ENCODE measurements at regions not wholly inside any gene's neighbourhood (a gene's known extent, or its start where the extent isn't known, plus 50 kb on each side); places are given as distances from the start of the nearest gene placed in this dataset.
"Not testable (repeated sequence)": the region's sequence is repeated elsewhere in the genome, so short reads cannot be mapped to it uniquely, and the experiment has no call there.

DNA sequence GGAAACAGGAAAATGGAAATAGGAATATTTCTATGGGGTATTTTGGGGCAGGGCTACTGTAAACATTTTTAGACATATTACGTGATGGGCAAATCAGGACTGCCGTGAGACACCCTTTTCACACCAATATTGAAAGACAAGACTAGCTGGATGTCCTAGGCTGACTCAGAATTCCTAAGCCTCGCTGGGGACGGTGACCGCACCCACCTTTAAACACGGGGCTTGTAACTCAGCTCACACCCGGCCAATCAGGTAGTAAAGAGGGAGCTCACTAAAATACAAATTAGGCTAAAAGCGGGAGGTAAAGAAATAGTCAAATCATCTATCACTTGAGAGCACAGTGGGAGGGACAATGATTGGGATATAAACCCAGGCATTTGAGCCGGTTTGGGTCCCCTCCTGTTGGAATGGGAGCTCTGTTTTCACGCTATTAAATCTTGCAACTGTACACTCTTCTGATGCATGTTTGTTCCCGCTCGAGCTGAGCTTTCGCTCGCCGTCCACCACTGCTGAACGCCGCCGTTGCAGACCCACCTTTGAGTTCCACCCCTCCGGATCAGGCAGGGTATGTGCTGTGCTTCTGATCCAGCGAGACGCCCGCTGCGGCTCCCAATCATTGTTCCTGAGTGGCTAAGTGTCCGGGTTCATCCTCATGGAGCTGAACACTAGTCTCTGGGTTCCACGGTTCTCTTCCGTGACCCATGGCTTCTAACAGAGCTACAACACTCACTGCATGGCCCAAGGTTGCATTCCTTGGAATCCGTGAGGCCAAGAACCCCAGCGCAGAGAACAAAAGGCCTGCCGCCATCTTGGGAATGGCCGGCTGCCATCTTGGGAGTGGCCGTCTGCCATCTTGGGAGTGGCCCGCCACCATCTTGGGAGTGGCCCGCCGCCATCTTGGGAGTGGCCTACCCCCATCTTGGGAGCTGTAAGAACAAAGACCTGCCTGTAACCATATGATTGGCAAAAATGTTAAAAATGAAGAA lies 152.6 kb downstream of the CRLF2 start:
- no peak for DNase-seq (ENCODE audit: low read depth)

DNA sequence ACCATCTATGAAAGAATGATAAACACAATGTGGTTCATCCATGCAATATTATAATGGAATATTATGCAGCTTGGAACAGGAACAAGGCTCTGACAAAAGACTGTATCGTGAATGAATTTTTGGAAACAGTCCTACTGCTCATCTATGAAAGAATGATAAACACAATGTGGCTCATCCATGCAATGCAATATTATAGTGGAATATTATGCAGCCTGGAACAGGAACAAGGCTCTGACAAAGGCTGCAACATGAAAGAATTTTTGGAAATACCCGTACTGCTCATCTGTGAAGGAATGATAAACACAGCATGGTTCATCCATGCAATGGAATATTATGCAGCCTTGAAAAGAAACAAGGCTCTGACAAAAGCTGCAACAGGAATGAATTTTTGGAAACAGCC lies 158.8 kb downstream of the CRLF2 start:
- not testable (repeated sequence) for DNase-seq (ENCODE audit: low read depth)

DNA sequence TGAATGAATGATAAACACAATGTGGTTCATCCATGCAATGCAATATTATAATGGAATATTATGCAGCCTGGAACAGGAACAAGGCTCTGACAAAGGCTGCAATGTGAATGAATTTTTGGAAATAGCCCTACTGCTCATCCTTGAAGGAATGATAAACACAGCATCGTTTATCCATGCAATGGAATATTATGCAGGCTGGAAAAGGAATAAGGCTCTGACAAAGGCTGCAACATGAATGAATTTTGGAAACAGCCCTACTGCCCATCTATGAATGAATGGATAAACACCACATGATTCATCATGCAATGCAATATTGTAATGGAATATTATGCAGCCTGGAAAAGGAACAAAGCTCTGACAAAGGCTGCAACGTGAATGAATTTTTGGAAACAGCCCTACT lies 159.4 kb downstream of the CRLF2 start:
- DNase-seq (ENCODE audit: low read depth), result no peak

DNA sequence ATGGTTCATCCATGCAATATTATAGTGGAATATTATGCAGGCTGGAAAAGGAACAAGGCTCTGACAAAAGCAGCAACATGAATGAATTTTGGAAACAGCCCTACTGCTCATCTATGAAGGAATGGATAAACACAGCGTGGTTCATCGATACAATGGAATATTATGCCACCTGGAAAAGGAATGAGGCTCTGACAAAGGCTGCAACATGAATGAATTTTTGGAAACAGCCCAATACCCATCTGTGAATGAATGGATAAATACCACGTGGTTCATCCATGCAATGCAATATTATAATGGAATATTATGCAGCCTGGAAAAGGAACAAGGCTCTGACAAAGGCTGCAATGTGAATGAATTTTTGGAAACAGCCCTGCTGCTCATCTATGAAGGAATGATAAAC lies 160.4 kb downstream of the CRLF2 start:
- DNase-seq (ENCODE audit: low read depth), result no peak

DNA sequence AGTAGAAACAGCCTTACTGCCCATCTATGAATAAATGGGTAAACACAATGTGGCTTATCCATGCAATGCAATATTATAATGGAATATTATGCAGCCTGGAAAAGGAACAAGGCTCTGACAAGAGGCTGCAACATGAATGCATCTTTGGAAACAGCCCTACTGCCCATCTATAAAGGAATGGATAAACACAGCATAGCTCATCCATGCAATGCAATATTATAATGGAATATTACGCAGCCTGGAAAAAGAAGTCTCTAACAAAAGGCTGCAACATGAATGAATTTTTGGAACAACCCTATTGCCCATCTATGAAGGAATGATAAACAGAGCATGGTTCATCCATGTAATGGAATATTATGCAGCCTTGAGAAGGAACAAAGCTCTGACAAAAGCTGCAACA lies 161.0 kb downstream of the CRLF2 start:
- no peak for DNase-seq (ENCODE audit: low read depth)

DNA sequence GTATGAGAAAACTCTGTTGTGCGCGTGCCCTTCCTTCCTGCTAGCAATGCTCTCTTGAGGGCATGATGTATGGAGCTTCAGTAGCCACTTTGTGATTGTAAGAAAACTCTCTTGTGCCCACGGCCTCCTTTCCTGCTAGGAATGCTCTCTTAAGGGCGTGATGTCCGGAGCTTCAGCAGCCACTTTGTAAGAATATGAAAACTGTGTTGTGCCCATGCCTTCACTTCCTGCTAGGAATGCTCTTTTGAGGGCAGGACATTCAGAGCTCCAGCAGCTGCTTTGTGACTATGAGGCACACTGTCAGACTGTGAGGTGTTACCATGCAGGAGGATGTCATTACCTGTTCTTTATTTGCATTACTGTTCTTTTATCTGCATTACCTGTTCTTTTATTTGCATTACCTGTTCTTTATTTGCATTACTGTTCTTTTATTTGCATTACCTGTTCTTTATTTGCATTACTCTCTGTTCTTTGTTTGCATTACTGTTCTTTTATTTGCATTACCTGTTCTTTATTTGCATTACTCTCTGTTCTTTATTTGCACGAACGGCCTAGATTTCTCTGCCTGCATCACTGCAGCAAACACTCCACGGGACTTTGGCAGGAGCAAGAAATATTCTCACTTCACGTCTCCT lies 166.7 kb downstream of the CRLF2 start:
- no peak for DNase-seq (ENCODE audit: low read depth)

DNA sequence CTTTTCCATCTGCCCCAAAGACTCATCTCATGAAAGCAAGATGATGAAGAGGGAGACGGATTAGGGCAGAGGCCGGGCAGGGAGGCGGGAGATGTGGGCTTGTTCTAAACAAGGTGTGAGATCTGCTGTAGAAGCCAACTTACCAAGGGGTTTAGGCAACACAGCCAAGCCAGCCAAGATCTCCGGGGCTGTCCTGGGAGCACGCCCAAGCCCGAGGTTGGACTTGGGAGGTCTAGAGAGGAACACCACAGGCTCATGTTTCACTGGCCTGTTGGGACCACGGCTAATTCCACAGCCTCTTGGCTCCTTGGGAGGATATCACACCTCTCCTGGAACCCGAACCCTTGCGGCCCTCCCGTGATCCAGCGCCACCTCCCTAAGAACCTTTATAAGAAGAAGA lies 171.4 kb downstream of the CRLF2 start:
- no peak for DNase-seq (ENCODE audit: low read depth)

DNA sequence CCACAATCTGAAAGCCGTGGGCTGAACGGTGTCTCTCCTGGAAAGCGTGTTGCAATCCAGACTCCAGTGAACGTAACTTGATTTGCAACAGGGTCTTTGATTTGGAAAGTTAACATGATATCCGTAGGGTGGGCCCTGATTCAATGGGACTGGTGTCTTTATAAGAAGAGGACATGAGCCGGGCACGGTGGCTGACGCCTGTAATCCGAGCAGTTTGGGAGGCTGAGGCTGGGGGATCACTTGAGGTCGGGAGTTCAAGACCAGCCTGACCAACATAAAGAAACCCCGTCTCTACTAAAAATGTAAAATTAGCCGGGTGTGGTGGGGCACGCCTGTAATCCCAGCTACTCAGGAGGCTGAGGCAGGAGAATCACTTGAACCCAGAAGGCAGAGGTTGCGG lies 176.5 kb downstream of the CRLF2 start:
- not testable (repeated sequence) for DNase-seq (ENCODE audit: low read depth)

DNA sequence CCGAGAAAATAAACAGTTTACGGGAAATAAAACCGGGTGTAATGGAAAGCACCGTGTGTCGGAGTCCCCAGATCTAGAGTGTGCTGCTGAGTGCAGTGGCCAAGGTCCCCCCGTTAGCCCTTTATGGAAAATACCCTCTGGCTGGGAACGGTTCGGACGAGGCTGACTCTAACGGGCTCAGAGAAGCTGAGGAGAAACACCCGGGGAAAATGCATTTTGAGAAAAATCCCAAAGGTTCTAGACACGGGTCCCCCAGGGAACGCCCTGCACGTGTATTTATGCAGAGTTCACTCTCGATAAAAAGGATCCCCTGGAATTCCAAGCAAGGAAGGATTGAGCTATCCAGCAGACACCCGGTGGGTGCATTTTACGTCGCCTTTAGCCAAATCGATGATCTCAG lies 177.2 kb downstream of the CRLF2 start:
- DNase-seq (ENCODE audit: low read depth), result no peak

DNA sequence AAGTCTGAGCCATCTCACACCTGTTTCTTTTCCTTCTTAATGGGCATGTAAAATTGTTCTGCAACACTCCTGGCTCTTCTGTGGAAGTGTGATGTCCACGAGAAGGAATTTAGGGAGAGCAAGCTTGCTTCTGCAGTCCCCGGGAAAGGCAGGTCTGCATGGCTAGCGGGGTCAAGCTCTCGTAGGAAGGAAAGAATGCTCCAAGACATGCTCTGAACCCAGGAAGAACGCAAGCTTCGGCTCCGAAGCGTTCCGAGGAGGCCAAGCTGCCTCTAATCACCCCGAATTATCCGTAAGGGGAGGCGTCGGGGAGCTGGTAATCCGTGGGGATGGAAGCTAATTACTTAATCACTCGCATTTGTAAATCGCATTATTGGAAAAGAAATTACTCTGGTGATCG lies 177.7 kb downstream of the CRLF2 start:
- DNase-seq (ENCODE audit: low read depth), result no peak

DNA sequence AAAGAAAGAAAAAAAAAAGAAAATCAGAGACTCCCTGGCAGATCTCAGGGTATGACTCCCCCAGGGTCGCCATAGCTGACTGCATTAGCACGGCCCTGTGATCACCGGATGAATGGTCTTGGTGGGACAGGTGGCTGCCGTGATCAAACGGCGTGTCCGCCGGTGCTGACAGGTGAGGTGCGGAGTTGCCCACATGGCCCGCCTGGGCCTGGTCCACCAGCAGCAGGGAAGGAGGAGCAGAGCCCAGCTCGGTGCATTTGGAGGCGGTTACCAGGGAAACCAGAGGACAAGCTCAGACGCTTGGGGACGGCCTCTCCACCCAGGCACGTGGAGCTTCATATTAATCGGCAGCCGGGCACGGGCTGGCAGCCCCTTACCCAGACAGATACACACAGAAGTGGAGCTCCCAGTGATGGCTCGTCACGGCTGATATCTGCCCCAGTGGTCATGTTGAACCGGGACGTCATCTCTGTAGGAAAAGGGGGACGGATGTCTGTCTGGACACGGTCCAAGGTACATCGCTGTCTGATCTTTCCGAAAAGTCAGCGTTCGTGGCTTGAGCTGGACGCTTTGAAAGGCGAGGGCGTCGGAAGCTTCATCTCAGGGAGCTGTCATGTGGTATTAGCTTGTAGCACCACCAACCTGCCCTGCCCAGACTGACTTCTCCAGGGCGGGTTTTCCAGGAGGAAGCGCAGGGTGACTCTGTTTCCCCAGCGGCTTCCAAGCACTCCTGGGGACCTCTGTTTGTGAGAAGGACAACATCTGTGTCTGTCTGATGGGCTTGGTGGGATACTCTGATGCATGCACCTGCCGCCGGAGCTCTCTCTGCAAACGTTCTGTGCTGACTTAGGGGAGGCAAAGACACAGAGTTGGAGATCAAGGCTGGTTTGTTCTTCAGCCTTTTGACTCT lies 180.7 kb downstream of the CRLF2 start:
- no peak for DNase-seq (ENCODE audit: low read depth)

DNA sequence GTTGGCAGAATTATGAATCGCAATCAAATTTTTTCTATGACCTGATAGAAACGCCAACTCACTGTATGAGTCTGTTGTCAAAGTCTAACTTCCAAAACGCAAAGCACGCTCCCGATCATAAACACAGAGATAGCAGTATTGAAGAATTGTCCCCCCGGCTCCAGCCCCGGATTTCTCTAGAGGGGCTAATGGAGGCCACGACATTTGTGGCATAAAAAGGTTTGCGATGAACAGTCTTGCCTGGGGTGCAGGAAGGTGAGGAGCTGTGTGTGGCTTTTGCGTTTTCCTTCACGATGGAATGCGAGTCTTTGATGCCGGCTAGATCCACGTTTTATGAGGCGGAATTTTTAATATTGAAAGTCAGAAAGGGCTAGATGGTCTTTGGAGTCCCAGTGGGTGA lies 183.0 kb downstream of the CRLF2 start:
- DNase-seq (ENCODE audit: low read depth), result no peak

DNA sequence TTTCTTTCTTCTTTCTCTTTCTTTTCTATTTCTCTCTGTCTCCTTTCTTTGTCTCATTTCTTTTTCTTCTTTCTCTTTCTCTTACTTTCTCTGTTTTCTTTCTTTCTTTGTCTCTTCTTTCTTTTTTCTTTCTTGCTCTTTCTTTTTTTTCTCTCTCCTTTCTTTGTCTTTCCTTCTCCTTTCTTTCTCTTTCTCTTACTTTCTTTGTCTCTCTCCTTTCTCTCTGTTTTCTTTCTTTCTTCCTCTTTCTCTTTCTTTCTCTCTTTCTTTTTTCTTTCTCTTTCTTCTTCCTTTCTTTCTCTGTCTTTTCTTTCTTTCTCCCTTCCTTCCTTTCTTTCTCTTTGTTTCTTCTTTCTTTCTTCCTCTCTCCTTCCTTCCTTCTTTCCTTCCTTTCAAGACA lies 184.8 kb downstream of the CRLF2 start:
- no peak for DNase-seq (ENCODE audit: low read depth)

DNA sequence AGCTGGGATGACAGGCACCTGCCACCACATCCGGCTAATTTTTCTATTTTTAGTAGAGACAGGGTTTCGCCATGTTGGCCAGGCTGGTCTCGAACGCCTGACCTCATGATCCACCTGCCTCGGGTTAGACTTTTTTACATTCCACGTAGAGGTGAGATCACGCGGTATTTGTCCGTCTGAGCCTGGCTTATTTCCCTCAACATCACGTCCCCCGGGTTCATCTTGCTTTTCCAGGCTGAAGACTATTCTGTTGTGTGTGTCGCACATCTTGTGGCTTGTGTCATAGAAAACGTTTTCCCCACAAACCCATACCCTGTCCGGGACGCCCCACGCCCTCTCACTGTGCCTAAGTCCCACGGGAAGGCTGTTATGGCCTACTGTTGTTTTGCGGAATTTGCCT lies 185.3 kb downstream of the CRLF2 start:
- DNase-seq (ENCODE audit: low read depth), result no peak

DNA sequence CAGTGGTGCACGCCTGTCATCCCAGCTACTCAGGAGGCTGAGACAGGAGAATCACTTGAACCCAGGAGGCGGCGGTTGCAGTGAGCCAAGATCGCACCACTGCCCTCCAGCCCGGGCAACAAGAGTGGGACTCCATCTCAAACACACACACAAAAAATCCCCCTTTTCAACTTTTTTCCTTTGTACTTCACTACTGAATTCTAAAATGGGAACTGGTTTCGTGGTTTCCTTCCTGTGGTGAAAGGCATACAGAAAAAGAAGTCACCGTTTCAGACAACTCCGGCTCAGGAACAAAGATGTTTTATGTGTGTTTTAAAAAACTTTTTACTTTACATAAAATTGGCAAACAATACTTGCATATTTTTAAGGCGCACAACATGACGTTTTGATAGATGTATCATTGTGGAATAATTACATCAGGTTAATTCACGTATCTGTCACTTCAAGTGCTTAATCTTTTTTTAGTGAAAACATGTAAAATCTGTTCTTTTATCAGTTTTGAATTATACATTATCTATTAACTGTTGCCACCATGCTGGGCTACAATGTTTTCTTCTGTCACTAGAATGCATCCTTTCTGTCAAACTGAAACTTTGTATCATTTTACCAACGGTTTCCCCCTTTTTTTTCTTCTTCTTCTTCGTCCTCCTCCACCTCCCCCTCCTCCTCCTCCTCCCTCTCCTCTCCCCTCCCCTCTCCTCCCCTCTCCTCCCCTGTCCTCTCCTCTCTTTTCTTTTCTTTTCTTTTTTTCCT lies 186.0 kb downstream of the CRLF2 start:
- DNase-seq (ENCODE audit: low read depth), result no peak

DNA sequence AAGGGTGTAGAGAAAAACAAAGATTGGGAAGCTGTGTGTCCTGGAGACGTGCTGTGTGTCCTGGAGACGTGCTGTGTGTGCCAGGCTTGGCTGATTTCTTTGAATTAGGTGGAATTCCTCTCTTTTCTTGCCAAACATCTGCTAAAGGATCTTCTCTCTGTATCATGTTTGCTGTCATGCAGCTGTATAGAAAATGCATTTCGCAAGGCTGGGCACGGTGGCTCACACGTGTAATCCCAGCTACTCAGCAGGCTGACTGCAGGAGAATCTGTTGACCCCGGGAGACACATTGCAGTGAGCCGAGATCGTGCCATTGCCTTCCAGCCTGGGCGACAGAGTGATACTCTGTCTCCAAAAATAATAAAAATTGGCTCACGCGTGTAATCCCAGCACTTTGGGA lies 187.0 kb downstream of the CRLF2 start:
- DNase-seq (ENCODE audit: low read depth), result no peak

DNA sequence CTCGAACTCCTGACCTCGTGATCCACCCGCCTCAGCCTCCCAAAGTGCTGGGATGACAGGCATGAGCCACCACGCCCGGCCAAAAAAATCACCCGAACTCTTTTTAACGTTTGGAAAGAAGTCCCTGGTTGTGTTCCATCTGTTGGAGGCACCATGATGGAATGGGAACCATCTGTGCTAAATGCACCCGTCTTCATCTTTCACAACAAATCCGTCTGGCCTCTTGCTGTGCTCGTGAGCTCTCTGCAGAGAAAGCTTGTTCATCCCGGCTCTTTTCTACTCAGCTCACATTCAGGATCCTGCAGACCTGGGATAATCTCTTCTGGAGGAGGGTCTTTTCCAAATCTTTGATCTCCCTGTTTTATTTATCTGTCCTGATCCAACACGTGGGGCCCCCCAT lies 188.8 kb downstream of the CRLF2 start:
- DNase-seq (ENCODE audit: low read depth), result no peak

DNA sequence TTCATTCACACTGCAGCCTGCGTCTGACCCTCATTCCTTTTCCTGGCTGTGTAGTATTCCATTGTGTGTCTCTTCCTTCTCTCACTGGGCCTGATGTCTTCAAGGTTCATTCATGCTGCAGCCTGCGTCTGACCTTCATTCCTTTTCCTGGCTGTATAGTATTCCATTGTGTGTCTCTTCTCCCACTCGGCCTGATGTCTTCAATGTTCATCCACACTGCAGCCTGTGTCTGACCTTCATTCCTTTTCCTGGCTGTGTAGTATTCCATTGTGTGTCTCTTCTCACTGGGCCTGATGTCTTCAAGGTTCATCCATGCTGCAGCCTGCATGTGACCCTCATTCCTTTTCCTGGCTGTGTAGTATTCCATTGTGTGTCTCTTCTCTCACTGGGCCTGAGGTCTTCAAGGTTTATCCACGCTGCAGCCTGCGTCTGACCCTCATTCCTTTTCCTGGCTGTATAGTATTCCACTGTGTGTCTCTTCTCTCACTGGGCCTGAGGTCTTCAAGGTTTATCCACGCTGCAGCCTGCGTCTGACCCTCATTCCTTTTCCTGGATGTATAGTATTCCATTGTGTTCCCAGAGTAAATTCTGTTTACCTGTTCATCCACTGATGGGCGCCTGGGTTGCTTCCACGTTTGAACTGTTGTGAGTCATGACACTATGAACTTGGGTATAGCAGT lies 191.0 kb downstream of the CRLF2 start:
- not testable (repeated sequence) for DNase-seq (ENCODE audit: low read depth)

DNA sequence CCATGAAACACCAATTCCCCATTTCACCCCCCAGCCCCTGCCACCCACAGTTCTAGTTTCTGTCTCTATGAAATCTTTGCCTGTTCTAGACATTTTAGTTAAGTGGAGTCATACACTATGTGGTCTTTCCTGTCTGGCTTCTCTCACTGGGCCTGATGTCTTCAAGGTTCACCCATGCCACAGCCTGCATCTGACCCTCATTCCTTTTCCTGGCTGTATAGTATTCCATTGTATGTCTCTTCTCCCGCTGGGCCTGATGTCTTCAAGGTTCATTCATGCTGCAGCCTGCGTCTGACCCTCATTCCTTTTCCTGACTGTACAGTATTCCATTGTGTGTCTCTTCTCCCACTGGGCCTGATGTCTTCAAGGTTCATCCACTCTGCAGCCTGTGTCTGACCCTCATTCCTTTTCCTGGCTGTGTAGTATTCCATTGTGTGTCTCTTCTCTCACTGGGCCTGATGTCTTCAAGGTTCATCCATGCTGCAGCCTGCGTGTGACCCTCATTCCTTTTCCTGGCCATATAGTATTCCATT lies 191.7 kb downstream of the CRLF2 start:
- DNase-seq (ENCODE audit: low read depth), result no peak

DNA sequence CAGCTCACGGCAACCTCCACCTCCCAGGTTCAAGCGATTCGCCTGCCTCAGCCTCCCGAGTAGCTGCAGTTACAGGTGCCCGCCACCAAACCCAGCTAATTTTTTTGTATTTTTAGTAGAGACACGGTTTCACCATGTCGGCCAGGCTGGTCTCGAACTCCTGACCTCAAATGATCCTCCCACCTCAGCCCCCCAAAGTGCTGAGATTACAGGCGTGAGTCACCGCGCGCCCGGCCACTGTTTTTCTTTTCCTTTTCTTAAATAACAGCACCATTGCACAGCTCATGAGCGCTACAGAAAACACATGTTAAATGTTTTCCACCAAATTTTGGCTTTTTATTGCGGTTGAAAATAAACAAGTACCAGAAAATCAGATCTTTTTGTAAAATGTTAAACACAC lies 195.5 kb downstream of the CRLF2 start:
- DNase-seq (ENCODE audit: low read depth), result not testable (repeated sequence)

DNA sequence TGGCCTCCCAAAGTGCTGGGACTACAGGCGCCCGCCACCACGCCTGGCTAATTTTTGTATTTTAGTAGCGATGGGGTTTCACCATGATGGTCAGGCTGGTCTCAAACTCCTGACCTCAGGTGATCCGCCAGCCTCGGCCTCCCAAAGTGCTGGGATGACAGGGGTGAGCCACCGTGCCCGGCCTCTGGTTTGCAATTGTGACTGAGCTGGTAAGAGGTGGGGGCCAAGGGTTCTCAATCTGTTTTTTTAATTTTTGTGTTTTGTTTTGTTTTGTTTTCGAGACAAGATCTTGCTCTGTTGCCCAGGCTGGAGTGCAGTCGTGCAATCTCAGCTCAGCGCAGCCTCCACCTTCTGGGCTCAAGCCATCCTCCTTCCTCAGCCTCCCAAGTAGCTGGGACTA lies 196.2 kb downstream of the CRLF2 start:
- not testable (repeated sequence) for DNase-seq (ENCODE audit: low read depth)
